ENCODE measurements at regions not wholly inside any gene's neighbourhood (a gene's known extent, or its start where the extent isn't known, plus 50 kb on each side); places are given as distances from the start of the nearest gene placed in this dataset.
A peak's percentile ranks its signal among the peaks of the same experiment; 100 is the strongest.

DNA sequence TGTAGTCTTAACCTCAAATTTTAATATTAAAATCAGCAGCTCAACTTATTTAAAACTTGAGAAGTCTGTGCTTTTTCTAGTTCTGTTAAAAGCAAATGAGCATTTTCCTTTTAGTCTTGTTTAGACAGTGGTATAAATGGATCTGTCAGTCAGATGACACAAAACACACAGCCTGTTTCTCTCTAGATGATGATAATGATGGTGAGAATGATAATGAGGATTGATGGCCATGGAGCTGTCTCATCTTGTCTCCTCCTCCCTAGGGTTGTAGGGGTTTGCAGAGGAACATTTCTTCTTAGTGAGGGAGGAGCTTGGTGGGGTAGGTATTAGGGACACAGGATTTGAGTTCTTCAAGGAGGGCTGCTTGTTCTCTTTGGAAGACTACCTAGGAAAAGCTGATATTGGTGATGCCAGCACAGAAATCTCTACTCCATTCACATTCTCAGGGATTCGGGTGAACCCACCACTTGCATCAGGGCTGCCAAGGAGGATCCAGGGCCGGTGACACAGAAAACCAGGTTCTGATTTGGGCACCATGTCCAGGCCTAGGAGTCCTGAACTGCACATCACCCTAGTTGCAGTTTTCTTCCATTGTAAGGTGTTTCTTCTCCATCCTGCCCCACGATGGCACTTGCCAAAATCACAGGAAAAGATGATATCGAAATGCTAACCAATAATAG lies 147.6 kb downstream of the RHOU start:
- TF ChIP-seq CTCF (IDR thresholded peaks at IDR 0.05; ENCODE audit: insufficient read depth, low read depth, low read length): no peak
- no peak overlapping the region for H3K4me3 ChIP-seq (ENCODE audit: low read depth, low read length)
- no peak for DNase-seq (ENCODE audit: low read depth)

GRCh38 chr1:228883535-228883934 lies 148.3 kb downstream of the RHOU start:
- no peak for DNase-seq (ENCODE audit: low read depth)
- H3K4me3 ChIP-seq (ENCODE audit: low read depth, low read length): no peak overlapping the region
- no peak for TF ChIP-seq CTCF (IDR thresholded peaks at IDR 0.05; ENCODE audit: insufficient read depth, low read depth, low read length)

DNA sequence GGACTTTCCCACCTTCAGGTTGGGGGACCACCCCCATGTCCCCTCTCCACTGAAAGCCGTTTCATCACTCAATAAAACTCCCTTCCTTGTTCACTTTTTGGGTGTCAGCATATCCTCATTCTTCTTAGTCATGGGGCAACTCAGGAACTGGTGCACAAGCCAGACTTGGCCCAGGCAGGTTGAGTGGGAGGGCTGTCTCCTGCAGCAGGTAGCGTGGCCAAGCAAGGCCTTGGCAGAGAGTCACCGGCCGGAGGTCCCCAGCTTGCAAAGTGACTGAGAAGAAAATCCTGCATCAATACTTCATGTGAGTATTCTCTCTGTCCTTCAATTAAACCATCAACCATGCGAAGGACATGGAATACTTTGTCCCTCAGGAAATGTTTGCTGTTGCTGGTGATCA lies 148.9 kb downstream of the RHOU start:
- no peak for TF ChIP-seq CTCF (IDR thresholded peaks at IDR 0.05; ENCODE audit: insufficient read depth, low read depth, low read length)
- no peak for DNase-seq (ENCODE audit: low read depth)
- H3K4me3 ChIP-seq (ENCODE audit: low read depth, low read length): no peak overlapping the region

GRCh38 chr1:228884615-228885566 lies 149.6 kb downstream of the RHOU start:
- peak; percentile 70 for DNase-seq (ENCODE audit: low read depth)
- TF ChIP-seq CTCF (IDR thresholded peaks at IDR 0.05; ENCODE audit: insufficient read depth, low read depth, low read length): no peak
- H3K4me3 ChIP-seq (ENCODE audit: low read depth, low read length): no peak overlapping the region

GRCh38 chr1:228885845-228886244 lies 150.6 kb downstream of the RHOU start:
- TF ChIP-seq CTCF (IDR thresholded peaks at IDR 0.05; ENCODE audit: insufficient read depth, low read depth, low read length): no peak
- DNase-seq (ENCODE audit: low read depth): no peak
- H3K4me3 ChIP-seq (ENCODE audit: low read depth, low read length): no peak overlapping the region

DNA sequence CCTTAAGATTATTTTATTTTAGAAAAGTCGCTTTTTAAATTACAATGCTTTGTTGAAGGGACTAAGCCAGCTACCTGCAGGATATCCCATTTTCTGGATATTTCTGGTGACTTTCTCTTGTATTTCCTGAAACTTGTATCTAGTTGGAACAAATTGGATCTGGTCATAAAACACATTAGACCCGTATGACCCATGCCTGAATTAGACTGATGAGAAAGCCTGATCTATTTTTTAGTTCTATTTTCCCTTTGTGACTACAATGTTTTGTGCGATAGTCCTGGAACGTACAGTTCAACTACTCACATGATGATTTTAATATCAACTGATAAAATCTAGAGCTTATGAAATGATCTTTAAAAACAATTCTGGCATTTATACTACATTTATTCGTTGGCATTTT lies 151.8 kb downstream of the RHOU start:
- DNase-seq (ENCODE audit: low read depth): no peak
- TF ChIP-seq CTCF (IDR thresholded peaks at IDR 0.05; ENCODE audit: insufficient read depth, low read depth, low read length): no peak
- no peak overlapping the region for H3K4me3 ChIP-seq (ENCODE audit: low read depth, low read length)
